IMR-90 (cell line): ENCODE measurements at regions not wholly inside any gene's neighbourhood (a gene's known extent, or its start where the extent isn't known, plus 50 kb on each side); places are given as distances from the start of the nearest gene placed in this dataset.

Experiments
- ATAC-seq: fragments of 200-7000 bp; cut with Tn5 transposase; 2 replicates; pipeline ENCODE4 v1.9.1; 2020; ENCODE audit warnings: low read depth, mild to moderate bottlenecking, moderate library complexity
- BruUV-seq: library from RNA; stranded (reverse); fragments of 400-500 nt; replicated peaks from 2 replicates; lab custom pipeline; 2021; lab: Mats Ljungman, UMichigan
- CTCF ChIA-PET: fragments of 300-600 bp; formaldehyde crosslinking; extraction: SDS; loops from one replicate; lab custom pipeline; 2021; ENCODE audit warnings: antibody characterized with exemption; lab: Yijun Ruan, JAX
- POLR2A ChIA-PET: fragments of 300-600 bp; sonication (Branson Sonifier 250); formaldehyde crosslinking; loops from one replicate; lab custom pipeline; 2022; ENCODE audit warnings: antibody characterized with exemption; ENCODE audit not compliant: unreplicated experiment; lab: Charles Lee
- DNase-seq: peaks from one replicate; pipeline ENCODE4 v3.0.0; 2013
- H2AFZ ChIP-seq: replicated peaks from 2 replicates; pipeline ENCODE3; 2013; ENCODE audit warnings: low read length, mild to moderate bottlenecking; ENCODE audit not compliant: poor library complexity
- H2AK5ac ChIP-seq: 2 replicates; pipeline ENCODE4 v1.6.1; 2013; ENCODE audit warnings: low read depth, low read length, inconsistent platforms
- H2AK9ac ChIP-seq: replicated peaks from 2 replicates; pipeline ENCODE3; 2013; ENCODE audit warnings: mild to moderate bottlenecking, low read depth, low read length, moderate library complexity; ENCODE audit not compliant: poor library complexity
- H2BK120ac ChIP-seq: 2 replicates; pipeline ENCODE4 v1.6.1; 2013; ENCODE audit warnings: low read depth, low read length, inconsistent platforms
- H2BK15ac ChIP-seq: 3 replicates; pipeline ENCODE4 v1.6.1; 2013; ENCODE audit warnings: low read depth, low read length, inconsistent platforms
- H2BK20ac ChIP-seq: 2 replicates; pipeline ENCODE4 v1.6.1; 2013; ENCODE audit warnings: low read depth, mild to moderate bottlenecking, inconsistent platforms, low read length, moderate library complexity
- H2BK5ac ChIP-seq: 2 replicates; pipeline ENCODE4 v1.6.1; 2013; ENCODE audit warnings: mild to moderate bottlenecking, low read depth, low read length, inconsistent platforms; ENCODE audit not compliant: poor library complexity, severe bottlenecking
- H3K14ac ChIP-seq: replicated peaks from 2 replicates; pipeline ENCODE4 v1.6.1; 2013; ENCODE audit warnings: low read depth, low read length, inconsistent platforms
- H3K18ac ChIP-seq: 2 replicates; pipeline ENCODE4 v1.6.1; 2013; ENCODE audit warnings: low read depth, low read length, control low read depth
- H3K23ac ChIP-seq: 2 replicates; pipeline ENCODE4 v1.6.1; 2013; ENCODE audit warnings: low read depth, low read length, inconsistent platforms
- H3K27ac ChIP-seq: 2 replicates; pipeline ENCODE4 v1.5.1; 2013; ENCODE audit warnings: mild to moderate bottlenecking, control low read depth, low read length; ENCODE audit not compliant: insufficient read depth
- H3K27me3 ChIP-seq: 2 replicates; pipeline ENCODE4 v1.6.1; 2013; ENCODE audit warnings: low read length; ENCODE audit not compliant: control insufficient read depth, insufficient read depth
- H3K36me3 ChIP-seq: 2 replicates; pipeline ENCODE4 v1.6.1; 2013; ENCODE audit warnings: low read length, mixed read lengths; ENCODE audit not compliant: control insufficient read depth, insufficient read depth
- H3K4ac ChIP-seq: 2 replicates; pipeline ENCODE4 v1.6.1; 2013; ENCODE audit warnings: low read depth, low read length, inconsistent platforms
- H3K4me1 ChIP-seq: 2 replicates; pipeline ENCODE4 v1.6.1; 2013; ENCODE audit warnings: low read length, mixed read lengths; ENCODE audit not compliant: control insufficient read depth, insufficient read depth
- H3K4me2 ChIP-seq: 2 replicates; pipeline ENCODE4 v1.6.1; 2013; ENCODE audit warnings: low read depth, mild to moderate bottlenecking, control low read depth, low read length, moderate library complexity
- H3K4me3 ChIP-seq: 2 replicates; pipeline ENCODE4 v1.5.1; 2013; ENCODE audit warnings: low read depth, mild to moderate bottlenecking, control low read depth, low read length, moderate library complexity; ENCODE audit not compliant: insufficient read depth
- H3K56ac ChIP-seq: 2 replicates; pipeline ENCODE4 v1.6.1; 2013; ENCODE audit warnings: low read length, inconsistent platforms; ENCODE audit not compliant: insufficient read depth; ENCODE audit errors: extremely low read depth
- H3K79me1 ChIP-seq, 2 experiments: 2 replicates each; pipeline ENCODE4 v1.6.1; 2013; ENCODE audit warnings: low read length in 2 of 2, inconsistent platforms in 1 of 2, low read depth in 1 of 2
- H3K9ac ChIP-seq: 2 replicates; pipeline ENCODE4 v1.6.1; 2013; ENCODE audit warnings: low read depth, low read length, control low read depth
- H3K9me1 ChIP-seq: 2 replicates; pipeline ENCODE4 v1.6.1; 2013; ENCODE audit warnings: low read length, inconsistent platforms; ENCODE audit not compliant: insufficient read depth
- H3K9me3 ChIP-seq: 2 replicates; pipeline ENCODE4 v1.6.1; 2013; ENCODE audit warnings: low read length; ENCODE audit not compliant: control insufficient read depth, insufficient read depth
- H4K20me1 ChIP-seq: 2 replicates; pipeline ENCODE4 v1.6.1; 2013; ENCODE audit warnings: low read length, inconsistent platforms; ENCODE audit not compliant: insufficient read depth
- H4K5ac ChIP-seq: 2 replicates; pipeline ENCODE4 v1.6.1; 2013; ENCODE audit warnings: mild to moderate bottlenecking, low read depth, low read length, control low read depth
- H4K8ac ChIP-seq, 2 experiments: 2 replicates each; pipeline ENCODE4 v1.6.1; 2013; ENCODE audit warnings: low read depth in 2 of 2, low read length in 2 of 2, control low read depth in 1 of 2, inconsistent platforms in 1 of 2
- H4K91ac ChIP-seq: 2 replicates; pipeline ENCODE4 v1.6.1; 2013; ENCODE audit warnings: low read depth, low read length, inconsistent platforms; ENCODE audit not compliant: insufficient read depth
- BHLHE40 ChIP-seq: fragments of 150-350 bp; IDR thresholded peaks from 2 replicates; pipeline ENCODE4 v1.6.1; 2016; ENCODE audit warnings: mild to moderate bottlenecking, low read depth, low read length
- CEBPB ChIP-seq: IDR thresholded peaks from 2 replicates; pipeline ENCODE4 v1.6.1; 2012; ENCODE audit warnings: low read depth, low read length, improper control_type of control experiment
- FOS ChIP-seq: fragments of 150-350 bp; IDR thresholded peaks from 2 replicates; pipeline ENCODE4 v1.6.1; 2016; ENCODE audit warnings: low read depth, low read length
- MAFK ChIP-seq: IDR thresholded peaks from 2 replicates; pipeline ENCODE4 v1.6.1; 2012; ENCODE audit warnings: low read depth, low read length, improper control_type of control experiment
- MAZ ChIP-seq: IDR thresholded peaks from 2 replicates; pipeline ENCODE4 v1.6.1; 2012; ENCODE audit warnings: low read depth, mild to moderate bottlenecking, low read length, improper control_type of control experiment, moderate library complexity, borderline replicate concordance
- MXI1 ChIP-seq: IDR thresholded peaks from 2 replicates; pipeline ENCODE4 v1.6.1; 2012; ENCODE audit warnings: low read depth, mild to moderate bottlenecking, low read length, moderate library complexity, borderline replicate concordance
- NFE2L2 ChIP-seq: fragments of 150-350 bp; IDR thresholded peaks from 2 replicates; pipeline ENCODE4 v1.6.1; 2016; ENCODE audit warnings: low read depth, mild to moderate bottlenecking, low read length
- POLR2A ChIP-seq: IDR thresholded peaks from 2 replicates; pipeline ENCODE4 v1.6.1; 2012; ENCODE audit warnings: mild to moderate bottlenecking, low read depth, low read length
- RAD21 ChIP-seq: IDR thresholded peaks from 2 replicates; pipeline ENCODE4 v1.6.1; 2012; ENCODE audit warnings: low read length, improper control_type of control experiment
- RCOR1 ChIP-seq: IDR thresholded peaks from 2 replicates; pipeline ENCODE4 v1.6.1; 2012; ENCODE audit warnings: mild to moderate bottlenecking, low read length, improper control_type of control experiment; ENCODE audit not compliant: insufficient replicate concordance
- RFX5 ChIP-seq: IDR thresholded peaks from 2 replicates; pipeline ENCODE4 v1.8.0; 2012; ENCODE audit warnings: low read depth, mild to moderate bottlenecking, low read length, moderate library complexity
- WGBS, 2 experiments: methylation state at CpG; one replicate each; pipeline versions ENCODE4 v1.1.5 to v1.1.7; 2013; ENCODE audit warnings: missing lambda C conversion rate in 2 of 2; ENCODE audit not compliant: insufficient read length in 1 of 2; ENCODE audit errors: extremely low coverage in 2 of 2; 5-methylcytosine and 5-hydroxymethylcytosine counted together
- dilution Hi-C: fragments of 300-500 bp; cut with HindIII; formaldehyde crosslinking; loops from one replicate; pipeline ENCODE4 v1.14.3; 2018; ENCODE audit warnings: low sequenced_read_pairs; ENCODE audit not compliant: unreplicated experiment
- in situ Hi-C: fragments of 300-500 bp; cut with MboI; formaldehyde crosslinking; loops from 3 replicates; pipeline ENCODE4 v1.14.3; 2019; ENCODE audit warnings: low sequenced_read_pairs, inconsistent platforms, mixed read lengths
- intact Hi-C: fragments of 100-400 bp; cut with micrococcal nuclease; formaldehyde crosslinking; loops from 2 replicates; pipeline ENCODE4 v1.10.0; 2022
- TF ChIP-seq, protein P1 (sequence below): conservative IDR thresholded peaks from 2 replicates; pipeline ENCODE4 v1.5.1; 2012; ENCODE audit warnings: mild to moderate bottlenecking, low read depth, low read length, improper control_type of control experiment
- TF ChIP-seq, protein P2 (sequence below): fragments of 150-350 bp; IDR thresholded peaks from 2 replicates; pipeline ENCODE4 v1.6.1; 2017; ENCODE audit warnings: mild to moderate bottlenecking, antibody characterized with exemption, low read length, low read depth

DNA sequence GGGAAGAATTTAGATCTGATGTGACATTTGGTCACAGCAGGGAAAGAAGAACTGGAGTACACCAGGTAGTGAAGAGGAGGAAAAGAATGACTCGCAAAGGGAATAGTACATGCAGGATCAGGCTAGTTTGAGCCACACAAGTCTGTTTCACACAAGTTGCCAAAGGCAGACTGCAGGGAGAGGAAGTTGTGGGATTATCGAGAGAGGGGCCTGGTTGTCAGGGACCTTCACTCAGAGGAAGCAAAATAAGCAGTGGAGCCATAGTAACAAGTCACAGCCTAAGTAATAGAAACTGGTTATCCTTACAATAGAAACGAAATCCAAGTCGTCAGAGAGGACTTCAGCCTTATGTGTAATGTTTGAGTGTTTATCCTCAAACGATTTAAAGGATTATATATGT is 316.7 kb upstream of the HTR2C start:
- H3K14ac ChIP-seq = no peak overlapping the region
- no peaks in the 10 kb centered on the region for H3K36me3 ChIP-seq
- DNase-seq = no peak
- no peak for ATAC-seq
- no peak overlapping the region for H4K5ac ChIP-seq
- H2BK15ac ChIP-seq = no peak overlapping the region
- H3K27ac ChIP-seq = no peak overlapping the region
- H3K27me3 ChIP-seq = no peaks in the 10 kb centered on the region; the same call in 1 of the 2 replicates
- no peaks in the 10 kb centered on the region for H4K20me1 ChIP-seq
- no peaks in the 10 kb centered on the region for H3K9me1 ChIP-seq
- ChIA-PET CTCF (no interaction called here), POLR2A (no interaction called here)
- no peak overlapping the region for H3K4me3 ChIP-seq
- H3K9ac ChIP-seq = no peak overlapping the region
- no peak overlapping the region for H4K91ac ChIP-seq
- 67% methylated on average over 1 of the region's 5 CpGs; no CpG with 5 or more reads in 1 of the 2 experiments for WGBS, 2 experiments
- dilution Hi-C loops (no loop called here), in situ Hi-C loops (no loop called here), intact Hi-C loops (no loop called here)
- no peak overlapping the region for H2BK5ac ChIP-seq
- H3K4me1 ChIP-seq = no peaks in the 10 kb centered on the region
- no peaks in the 10 kb centered on the region for H3K9me3 ChIP-seq
- H2BK20ac ChIP-seq = no peak overlapping the region
- no peak overlapping the region for H3K4me2 ChIP-seq
- H2AFZ ChIP-seq = no peak overlapping the region
- no peak overlapping the region for H2AK9ac ChIP-seq
- H4K8ac ChIP-seq = no peak overlapping the region
- no peaks in the 10 kb centered on the region for H3K79me1 ChIP-seq
- H2BK120ac ChIP-seq = no peak overlapping the region
- H3K56ac ChIP-seq = no peak overlapping the region
- H3K23ac ChIP-seq = no peak overlapping the region
- BruUV-seq = no TSS peak
- TF ChIP-seq NFE2L2 = no peak
- TF ChIP-seq BHLHE40 = no peak
- TF ChIP-seq, protein P1, sequence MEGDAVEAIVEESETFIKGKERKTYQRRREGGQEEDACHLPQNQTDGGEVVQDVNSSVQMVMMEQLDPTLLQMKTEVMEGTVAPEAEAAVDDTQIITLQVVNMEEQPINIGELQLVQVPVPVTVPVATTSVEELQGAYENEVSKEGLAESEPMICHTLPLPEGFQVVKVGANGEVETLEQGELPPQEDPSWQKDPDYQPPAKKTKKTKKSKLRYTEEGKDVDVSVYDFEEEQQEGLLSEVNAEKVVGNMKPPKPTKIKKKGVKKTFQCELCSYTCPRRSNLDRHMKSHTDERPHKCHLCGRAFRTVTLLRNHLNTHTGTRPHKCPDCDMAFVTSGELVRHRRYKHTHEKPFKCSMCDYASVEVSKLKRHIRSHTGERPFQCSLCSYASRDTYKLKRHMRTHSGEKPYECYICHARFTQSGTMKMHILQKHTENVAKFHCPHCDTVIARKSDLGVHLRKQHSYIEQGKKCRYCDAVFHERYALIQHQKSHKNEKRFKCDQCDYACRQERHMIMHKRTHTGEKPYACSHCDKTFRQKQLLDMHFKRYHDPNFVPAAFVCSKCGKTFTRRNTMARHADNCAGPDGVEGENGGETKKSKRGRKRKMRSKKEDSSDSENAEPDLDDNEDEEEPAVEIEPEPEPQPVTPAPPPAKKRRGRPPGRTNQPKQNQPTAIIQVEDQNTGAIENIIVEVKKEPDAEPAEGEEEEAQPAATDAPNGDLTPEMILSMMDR = no peak
- TF ChIP-seq MAFK = no peak
- TF ChIP-seq RAD21 = no peak
- TF ChIP-seq RCOR1 = no peak
- no peak for TF ChIP-seq FOS
- TF ChIP-seq, protein P2, sequence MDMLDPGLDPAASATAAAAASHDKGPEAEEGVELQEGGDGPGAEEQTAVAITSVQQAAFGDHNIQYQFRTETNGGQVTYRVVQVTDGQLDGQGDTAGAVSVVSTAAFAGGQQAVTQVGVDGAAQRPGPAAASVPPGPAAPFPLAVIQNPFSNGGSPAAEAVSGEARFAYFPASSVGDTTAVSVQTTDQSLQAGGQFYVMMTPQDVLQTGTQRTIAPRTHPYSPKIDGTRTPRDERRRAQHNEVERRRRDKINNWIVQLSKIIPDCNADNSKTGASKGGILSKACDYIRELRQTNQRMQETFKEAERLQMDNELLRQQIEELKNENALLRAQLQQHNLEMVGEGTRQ = no peak
- TF ChIP-seq CEBPB = no peak
- TF ChIP-seq POLR2A = no peak
- no peak for TF ChIP-seq MAZ
- TF ChIP-seq RFX5 = no peak
- no peak for TF ChIP-seq MXI1
- H3K18ac ChIP-seq = no peak overlapping the region
- H3K4ac ChIP-seq = no peak overlapping the region
- no peak overlapping the region for H2AK5ac ChIP-seq
